HL-60 (cell line): ENCODE measurements at regions not wholly inside any gene's neighbourhood (a gene's known extent, or its start where the extent isn't known, plus 50 kb on each side); places are given as distances from the start of the nearest gene placed in this dataset.
A peak's percentile ranks its signal among the peaks of the same experiment; 100 is the strongest.

Experiments
- DNase-seq, 2 experiments: peaks; one replicate each; pipeline ENCODE4 v3.0.0-alpha.2; 2010 to 2020; ENCODE audit warnings: low read depth in 1 of 2, low spot score in 1 of 2
- H3K27ac ChIP-seq: fragments of 250-450 bp; sonication (Bioruptor Pico); replicated peaks from 2 replicates; pipeline ENCODE4 v1.5.1; 2020; ENCODE audit warnings: mild to moderate bottlenecking, moderate library complexity
- H3K27me3 ChIP-seq: fragments of 250-450 bp; sonication (Bioruptor Pico); 2 replicates; pipeline ENCODE4 v1.5.1; 2021; ENCODE audit warnings: mild to moderate bottlenecking, moderate library complexity; ENCODE audit not compliant: insufficient read depth, poor library complexity, severe bottlenecking
- H3K4me3 ChIP-seq: replicated peaks from 2 replicates; pipeline ENCODE4 v1.5.1; 2011; ENCODE audit warnings: mild to moderate bottlenecking, control low read depth, low read length; ENCODE audit not compliant: insufficient read depth
- CTCF ChIP-seq: IDR thresholded peaks from one replicate; pipeline ENCODE4 v1.5.1; 2011; ENCODE audit warnings: low read length, control low read depth, inconsistent platforms; ENCODE audit not compliant: insufficient read depth
- GABPA ChIP-seq: IDR thresholded peaks from 2 replicates; pipeline ENCODE4 v1.6.1; 2012; ENCODE audit warnings: low read depth
- POLR2AphosphoS5 ChIP-seq: IDR thresholded peaks from 2 replicates; pipeline ENCODE4 v1.6.1; 2012; ENCODE audit warnings: low read depth
- REST ChIP-seq: IDR thresholded peaks from 2 replicates; pipeline ENCODE4 v1.6.1; 2012; ENCODE audit warnings: low read depth; ENCODE audit not compliant: insufficient replicate concordance
- SPI1 ChIP-seq: IDR thresholded peaks from 2 replicates; pipeline ENCODE4 v1.6.1; 2012; ENCODE audit warnings: low read depth, mild to moderate bottlenecking, borderline replicate concordance

- H3K27ac ChIP-seq: no peak overlapping the region
Measured at GRCh38 chr9:2469681-2470221, 151.8 kb upstream of the VLDLR start.

GRCh38 chr9:2473681-2474080 is 147.9 kb upstream of the VLDLR start:
- Histone ChIP-seq H3K27ac (no peak overlapping the region), H3K27me3 (no peaks in the 10 kb centered on the region), H3K4me3 (no peak overlapping the region)
- no peak for TF ChIP-seq REST
- no peak for TF ChIP-seq SPI1
- no peak for TF ChIP-seq CTCF
- no peak for TF ChIP-seq GABPA
- no peak for DNase-seq

More at GRCh38 chr9:2469681-2470221, 151.8 kb upstream of the VLDLR start:
- no peak for TF ChIP-seq GABPA
- peak; percentile 22 for TF ChIP-seq CTCF
- TF ChIP-seq POLR2AphosphoS5: no peak
- TF ChIP-seq SPI1: no peak
- Histone ChIP-seq H3K4me3 (no peak overlapping the region), H3K27me3 (no peaks in the 10 kb centered on the region)
- peak; percentile 4 to 70 for DNase-seq

- Histone ChIP-seq H3K4me3 (no peak overlapping the region), H3K27ac (no peak overlapping the region), H3K27me3 (no peaks in the 10 kb centered on the region)
- TF ChIP-seq GABPA (no peak), POLR2AphosphoS5 (no peak), REST (no peak), CTCF (no peak), SPI1 (no peak)
- no peak for DNase-seq
Measured at GRCh38 chr9:2477755-2478154, 143.8 kb upstream of the VLDLR start.

GRCh38 chr9:2478421-2478820 is 143.2 kb upstream of the VLDLR start:
- no peak overlapping the region for H3K27ac ChIP-seq
- H3K27me3 ChIP-seq: no peaks in the 10 kb centered on the region
- H3K4me3 ChIP-seq: no peak overlapping the region
- no peak for DNase-seq
- no peak for TF ChIP-seq GABPA
- no peak for TF ChIP-seq CTCF
- TF ChIP-seq SPI1: no peak
